Loucy (cell line): ENCODE measurements at regions not wholly inside any gene's neighbourhood (a gene's known extent, or its start where the extent isn't known, plus 50 kb on each side); places are given as distances from the start of the nearest gene placed in this dataset.

Experiments used
- EZH2phosphoT487 ChIP-seq: fragments of 200-600 bp; IDR thresholded peaks from 2 replicates; pipeline ENCODE4 v1.6.1; 2018; ENCODE audit warnings: antibody characterized with exemption, mild to moderate bottlenecking, moderate library complexity, borderline replicate concordance
- TF ChIP-seq, protein P1 (sequence below): fragments of 200-600 bp; sonication (generic); conservative IDR thresholded peaks from 2 replicates; pipeline ENCODE4 v1.5.1; 2014; ENCODE audit warnings: mild to moderate bottlenecking, antibody characterized with exemption, low read length

DNA sequence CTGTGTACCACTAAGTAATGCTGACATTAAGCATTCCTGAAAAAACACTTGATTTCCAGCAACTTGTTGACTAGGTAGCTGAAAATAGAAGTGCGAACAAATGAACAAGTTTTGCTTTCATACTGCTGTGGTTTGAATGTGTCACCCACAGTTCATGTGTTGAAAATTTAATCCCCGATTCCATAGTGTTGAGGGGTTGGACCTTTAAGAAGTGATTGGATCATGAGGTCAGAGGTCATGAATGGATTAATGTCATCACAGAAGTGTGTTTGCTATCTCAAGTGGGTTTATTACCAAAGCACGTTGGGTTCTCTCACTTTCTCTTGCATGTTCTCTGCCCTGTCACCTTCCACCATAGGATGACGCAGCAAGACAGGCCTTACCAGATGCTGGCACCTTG is 568.5 kb downstream of the UTRN start:
- TF ChIP-seq, protein P1, sequence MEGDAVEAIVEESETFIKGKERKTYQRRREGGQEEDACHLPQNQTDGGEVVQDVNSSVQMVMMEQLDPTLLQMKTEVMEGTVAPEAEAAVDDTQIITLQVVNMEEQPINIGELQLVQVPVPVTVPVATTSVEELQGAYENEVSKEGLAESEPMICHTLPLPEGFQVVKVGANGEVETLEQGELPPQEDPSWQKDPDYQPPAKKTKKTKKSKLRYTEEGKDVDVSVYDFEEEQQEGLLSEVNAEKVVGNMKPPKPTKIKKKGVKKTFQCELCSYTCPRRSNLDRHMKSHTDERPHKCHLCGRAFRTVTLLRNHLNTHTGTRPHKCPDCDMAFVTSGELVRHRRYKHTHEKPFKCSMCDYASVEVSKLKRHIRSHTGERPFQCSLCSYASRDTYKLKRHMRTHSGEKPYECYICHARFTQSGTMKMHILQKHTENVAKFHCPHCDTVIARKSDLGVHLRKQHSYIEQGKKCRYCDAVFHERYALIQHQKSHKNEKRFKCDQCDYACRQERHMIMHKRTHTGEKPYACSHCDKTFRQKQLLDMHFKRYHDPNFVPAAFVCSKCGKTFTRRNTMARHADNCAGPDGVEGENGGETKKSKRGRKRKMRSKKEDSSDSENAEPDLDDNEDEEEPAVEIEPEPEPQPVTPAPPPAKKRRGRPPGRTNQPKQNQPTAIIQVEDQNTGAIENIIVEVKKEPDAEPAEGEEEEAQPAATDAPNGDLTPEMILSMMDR: no peak
- no peak for TF ChIP-seq EZH2phosphoT487
